ENCODE measurements at regions not wholly inside any gene's neighbourhood (a gene's known extent, or its start where the extent isn't known, plus 50 kb on each side); places are given as distances from the start of the nearest gene placed in this dataset.

- no peak for TF ChIP-seq ZNF624 (tag by site-specific recombination; IDR thresholded peaks at IDR 0.05)
- no peak for TF ChIP-seq KLF7 (tag by site-specific recombination; IDR thresholded peaks at IDR 0.05; ENCODE audit: borderline replicate concordance)
- no peak for TF ChIP-seq ZFP41 (tag by site-specific recombination; IDR thresholded peaks at IDR 0.05; ENCODE audit: borderline replicate concordance)
- no peak for TF ChIP-seq ZFP3 (tag by site-specific recombination; IDR thresholded peaks at IDR 0.05; ENCODE audit: low read depth)
- TF ChIP-seq GLI2 (tag by site-specific recombination; IDR thresholded peaks at IDR 0.05; ENCODE audit: borderline replicate concordance, low read depth) = no peak
- CTCF ChIA-PET = no interaction called here
- Histone ChIP-seq H3K27ac (ENCODE audit: extremely low read depth, low read depth, low read length) (no peak overlapping the region), H3K36me3 (ENCODE audit: control insufficient read depth in 2 of 2, insufficient read depth in 1 of 2, low read length in 2 of 2) (no peaks in the 10 kb centered on the region), H3K4me1 (ENCODE audit: control insufficient read depth, insufficient read depth, low read length) (no peaks in the 10 kb centered on the region), H3K4me3 (ENCODE audit: low read depth, low read length) (no peak overlapping the region), H3K9me3 (ENCODE audit: control insufficient read depth, insufficient read depth, low read depth, low read length) (no peaks in the 10 kb centered on the region)
- POLR2A ChIA-PET = no interaction called here
Observed at GRCh38 chr12:60393093-60393492, 797.3 kb downstream of the SLC16A7 start.

- ChIA-PET CTCF (no interaction called here), POLR2A (no interaction called here)
- Histone ChIP-seq H3K27ac (ENCODE audit: extremely low read depth, low read depth, low read length) (no peak overlapping the region), H3K4me3 (ENCODE audit: low read depth, low read length) (no peak overlapping the region), H3K36me3 (ENCODE audit: control insufficient read depth in 2 of 2, insufficient read depth in 1 of 2, low read length in 2 of 2) (no peaks in the 10 kb centered on the region), H3K9me3 (ENCODE audit: control insufficient read depth, insufficient read depth, low read depth, low read length) (no peaks in the 10 kb centered on the region), H3K4me1 (ENCODE audit: control insufficient read depth, insufficient read depth, low read length) (no peaks in the 10 kb centered on the region)
- TF ChIP-seq ZNF596 (tag by site-specific recombination; IDR thresholded peaks at IDR 0.05) (no peak), ZSCAN16 (tag by site-specific recombination; IDR thresholded peaks at IDR 0.05) (no peak), ZBTB20 (tag by site-specific recombination; IDR thresholded peaks at IDR 0.05) (no peak), ZNF792 (tag by site-specific recombination; IDR thresholded peaks at IDR 0.05) (no peak), MZF1 (tag by site-specific recombination; IDR thresholded peaks at IDR 0.05; ENCODE audit: borderline replicate concordance) (no peak), BCL6B (tag by site-specific recombination; IDR thresholded peaks at IDR 0.05) (no peak), ZNF24 (tag by site-specific recombination; IDR thresholded peaks at IDR 0.05) (no peak), ZNF366 (tag by site-specific recombination; conservative IDR thresholded peaks at IDR 0.05) (no peak), ZNF433 (tag by site-specific recombination; IDR thresholded peaks at IDR 0.05; ENCODE audit: low read depth) (no peak), ZSCAN23 (tag by site-specific recombination; IDR thresholded peaks at IDR 0.05) (no peak), ZSCAN18 (tag by site-specific recombination; IDR thresholded peaks at IDR 0.05) (no peak), ZFP69B (tag by site-specific recombination; IDR thresholded peaks at IDR 0.05) (no peak), ZNF148 (tag by site-specific recombination; IDR thresholded peaks at IDR 0.05; ENCODE audit: borderline replicate concordance) (no peak), ZNF311 (tag by site-specific recombination; IDR thresholded peaks at IDR 0.05; ENCODE audit: borderline replicate concordance) (no peak)
- TF ChIP-seq, protein P1, sequence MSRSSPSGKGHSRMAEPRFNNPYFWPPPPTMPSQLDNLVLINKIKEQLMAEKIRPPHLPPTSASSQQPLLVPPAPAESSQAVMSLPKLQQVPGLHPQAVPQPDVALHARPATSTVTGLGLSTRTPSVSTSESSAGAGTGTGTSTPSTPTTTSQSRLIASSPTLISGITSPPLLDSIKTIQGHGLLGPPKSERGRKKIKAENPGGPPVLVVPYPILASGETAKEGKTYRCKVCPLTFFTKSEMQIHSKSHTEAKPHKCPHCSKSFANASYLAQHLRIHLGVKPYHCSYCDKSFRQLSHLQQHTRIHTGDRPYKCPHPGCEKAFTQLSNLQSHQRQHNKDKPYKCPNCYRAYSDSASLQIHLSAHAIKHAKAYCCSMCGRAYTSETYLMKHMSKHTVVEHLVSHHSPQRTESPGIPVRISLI (tag by site-specific recombination; IDR thresholded peaks at IDR 0.05) = no peak
- TF ChIP-seq, protein P2, sequence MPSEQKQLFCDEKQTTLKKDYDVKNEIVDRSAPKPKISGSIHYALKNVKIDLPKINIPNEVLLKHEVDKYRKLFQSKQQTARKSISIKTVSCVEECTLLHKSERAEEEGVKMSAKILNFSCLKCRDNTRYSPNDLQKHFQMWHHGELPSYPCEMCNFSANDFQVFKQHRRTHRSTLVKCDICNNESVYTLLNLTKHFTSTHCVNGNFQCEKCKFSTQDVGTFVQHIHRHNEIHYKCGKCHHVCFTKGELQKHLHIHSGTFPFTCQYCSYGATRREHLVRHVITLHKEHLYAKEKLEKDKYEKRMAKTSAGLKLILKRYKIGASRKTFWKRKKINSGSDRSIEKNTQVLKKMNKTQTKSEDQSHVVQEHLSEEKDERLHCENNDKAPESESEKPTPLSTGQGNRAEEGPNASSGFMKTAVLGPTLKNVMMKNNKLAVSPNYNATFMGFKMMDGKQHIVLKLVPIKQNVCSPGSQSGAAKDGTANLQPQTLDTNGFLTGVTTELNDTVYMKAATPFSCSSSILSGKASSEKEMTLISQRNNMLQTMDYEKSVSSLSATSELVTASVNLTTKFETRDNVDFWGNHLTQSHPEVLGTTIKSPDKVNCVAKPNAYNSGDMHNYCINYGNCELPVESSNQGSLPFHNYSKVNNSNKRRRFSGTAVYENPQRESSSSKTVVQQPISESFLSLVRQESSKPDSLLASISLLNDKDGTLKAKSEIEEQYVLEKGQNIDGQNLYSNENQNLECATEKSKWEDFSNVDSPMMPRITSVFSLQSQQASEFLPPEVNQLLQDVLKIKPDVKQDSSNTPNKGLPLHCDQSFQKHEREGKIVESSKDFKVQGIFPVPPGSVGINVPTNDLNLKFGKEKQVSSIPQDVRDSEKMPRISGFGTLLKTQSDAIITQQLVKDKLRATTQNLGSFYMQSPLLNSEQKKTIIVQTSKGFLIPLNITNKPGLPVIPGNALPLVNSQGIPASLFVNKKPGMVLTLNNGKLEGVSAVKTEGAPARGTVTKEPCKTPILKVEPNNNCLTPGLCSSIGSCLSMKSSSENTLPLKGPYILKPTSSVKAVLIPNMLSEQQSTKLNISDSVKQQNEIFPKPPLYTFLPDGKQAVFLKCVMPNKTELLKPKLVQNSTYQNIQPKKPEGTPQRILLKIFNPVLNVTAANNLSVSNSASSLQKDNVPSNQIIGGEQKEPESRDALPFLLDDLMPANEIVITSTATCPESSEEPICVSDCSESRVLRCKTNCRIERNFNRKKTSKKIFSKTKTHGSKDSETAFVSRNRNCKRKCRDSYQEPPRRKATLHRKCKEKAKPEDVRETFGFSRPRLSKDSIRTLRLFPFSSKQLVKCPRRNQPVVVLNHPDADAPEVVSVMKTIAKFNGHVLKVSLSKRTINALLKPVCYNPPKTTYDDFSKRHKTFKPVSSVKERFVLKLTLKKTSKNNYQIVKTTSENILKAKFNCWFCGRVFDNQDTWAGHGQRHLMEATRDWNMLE (tag by site-specific recombination; conservative IDR thresholded peaks at IDR 0.05; ENCODE audit: low read depth) = no peak
- TF ChIP-seq, protein P3, sequence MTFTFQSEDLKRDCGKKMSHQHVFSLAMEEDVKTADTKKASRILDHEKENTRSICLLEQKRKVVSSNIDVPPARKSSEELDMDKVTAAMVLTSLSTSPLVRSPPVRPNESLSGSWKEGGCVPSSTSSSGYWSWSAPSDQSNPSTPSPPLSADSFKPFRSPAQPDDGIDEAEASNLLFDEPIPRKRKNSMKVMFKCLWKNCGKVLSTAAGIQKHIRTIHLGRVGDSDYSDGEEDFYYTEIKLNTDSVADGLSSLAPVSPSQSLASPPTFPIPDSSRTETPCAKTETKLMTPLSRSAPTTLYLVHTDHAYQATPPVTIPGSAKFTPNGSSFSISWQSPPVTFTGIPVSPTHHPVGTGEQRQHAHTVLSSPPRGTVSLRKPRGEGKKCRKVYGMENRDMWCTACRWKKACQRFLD (tag by site-specific recombination; IDR thresholded peaks at IDR 0.05) = no peak
Observed at GRCh38 chr12:60394665-60395064, 798.8 kb downstream of the SLC16A7 start.

Measured in HEK293 (cell line).